KMS-11 (cell line): ENCODE measurements at regions not wholly inside any gene's neighbourhood (a gene's known extent, or its start where the extent isn't known, plus 50 kb on each side); places are given as distances from the start of the nearest gene placed in this dataset.

Experiments used
- H2AFZ ChIP-seq: fragments of 200-600 bp; sonication (generic); 2 replicates; pipeline ENCODE4 v1.6.1; 2016; ENCODE audit warnings: antibody characterized with exemption, mixed run types, low read depth
- H3K27ac ChIP-seq: fragments of 200-600 bp; sonication (generic); 2 replicates; pipeline ENCODE4 v1.6.1; 2016; ENCODE audit warnings: mild to moderate bottlenecking, mixed run types
- H3K27me3 ChIP-seq: fragments of 200-600 bp; sonication (generic); 2 replicates; pipeline ENCODE4 v1.6.1; 2017; ENCODE audit warnings: mild to moderate bottlenecking, low read depth, mixed run types, moderate library complexity; ENCODE audit not compliant: insufficient read depth
- H3K36me3 ChIP-seq: fragments of 200-600 bp; sonication (generic); 2 replicates; pipeline ENCODE4 v1.6.1; 2017; ENCODE audit warnings: mild to moderate bottlenecking, mixed run types; ENCODE audit not compliant: insufficient read depth
- H3K4me1 ChIP-seq: fragments of 200-600 bp; sonication (generic); 2 replicates; pipeline ENCODE4 v1.6.1; 2016; ENCODE audit warnings: mild to moderate bottlenecking, low read depth, mixed run types; ENCODE audit not compliant: poor library complexity, severe bottlenecking
- H3K4me2 ChIP-seq: fragments of 200-600 bp; sonication (generic); 2 replicates; pipeline ENCODE4 v1.7.0; 2016; ENCODE audit warnings: mild to moderate bottlenecking, mixed run types
- H3K4me3 ChIP-seq: fragments of 200-600 bp; sonication (generic); IDR thresholded peaks from 2 replicates; pipeline ENCODE4 v1.6.1; 2017; ENCODE audit warnings: low read depth, low read length, mixed read lengths; ENCODE audit not compliant: insufficient read depth
- H3K79me2 ChIP-seq: fragments of 200-600 bp; sonication (generic); 2 replicates; pipeline ENCODE4 v1.6.1; 2016; ENCODE audit warnings: low read depth, mixed run types; ENCODE audit not compliant: insufficient read depth
- H3K9ac ChIP-seq: fragments of 200-600 bp; sonication (generic); 2 replicates; pipeline ENCODE4 v1.6.1; 2016; ENCODE audit warnings: mild to moderate bottlenecking, mixed run types
- H4K20me1 ChIP-seq: fragments of 200-600 bp; sonication (generic); 2 replicates; pipeline ENCODE4 v1.6.1; 2016; ENCODE audit warnings: mild to moderate bottlenecking, mixed run types; ENCODE audit not compliant: insufficient read depth
- TF ChIP-seq, protein P1 (sequence below): fragments of 200-600 bp; sonication (generic); conservative IDR thresholded peaks from 2 replicates; pipeline ENCODE4 v1.6.1; 2017; ENCODE audit warnings: low read depth, mild to moderate bottlenecking, antibody characterized with exemption, low read length, moderate library complexity, mixed read lengths

DNA sequence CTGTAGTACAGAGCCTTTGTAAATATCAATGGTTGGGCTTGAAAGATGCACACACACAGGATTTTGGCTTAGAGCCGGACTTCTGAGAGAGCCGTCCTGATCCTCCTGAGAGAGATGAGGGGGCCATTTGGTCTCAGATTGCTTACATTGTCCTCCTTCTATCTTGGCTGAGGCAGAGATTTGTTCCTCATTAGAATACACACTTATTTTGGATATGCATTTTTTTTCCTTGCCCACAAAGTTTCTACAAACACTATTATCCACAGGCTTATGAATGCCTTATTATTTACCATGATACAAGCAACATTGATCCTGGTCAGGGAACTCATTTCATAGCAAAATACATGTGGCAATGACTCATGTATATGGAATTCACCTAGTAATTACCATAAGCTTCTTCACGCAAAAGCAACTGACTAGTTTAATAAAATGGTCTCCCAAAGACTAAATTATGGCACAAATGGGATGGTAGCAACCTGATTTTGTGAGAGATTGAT, 175.3 kb downstream of the MDFIC start:
- Histone ChIP-seq H3K27me3 (no peaks in the 10 kb centered on the region), H4K20me1 (no peaks in the 10 kb centered on the region), H3K9ac (no peak overlapping the region), H3K4me1 (no peaks in the 10 kb centered on the region), H2AFZ (no peak overlapping the region), H3K4me2 (no peak overlapping the region), H3K79me2 (no peaks in the 10 kb centered on the region), H3K36me3 (no peaks in the 10 kb centered on the region), H3K4me3 (no peak overlapping the region), H3K27ac (no peak overlapping the region)
- TF ChIP-seq, protein P1, sequence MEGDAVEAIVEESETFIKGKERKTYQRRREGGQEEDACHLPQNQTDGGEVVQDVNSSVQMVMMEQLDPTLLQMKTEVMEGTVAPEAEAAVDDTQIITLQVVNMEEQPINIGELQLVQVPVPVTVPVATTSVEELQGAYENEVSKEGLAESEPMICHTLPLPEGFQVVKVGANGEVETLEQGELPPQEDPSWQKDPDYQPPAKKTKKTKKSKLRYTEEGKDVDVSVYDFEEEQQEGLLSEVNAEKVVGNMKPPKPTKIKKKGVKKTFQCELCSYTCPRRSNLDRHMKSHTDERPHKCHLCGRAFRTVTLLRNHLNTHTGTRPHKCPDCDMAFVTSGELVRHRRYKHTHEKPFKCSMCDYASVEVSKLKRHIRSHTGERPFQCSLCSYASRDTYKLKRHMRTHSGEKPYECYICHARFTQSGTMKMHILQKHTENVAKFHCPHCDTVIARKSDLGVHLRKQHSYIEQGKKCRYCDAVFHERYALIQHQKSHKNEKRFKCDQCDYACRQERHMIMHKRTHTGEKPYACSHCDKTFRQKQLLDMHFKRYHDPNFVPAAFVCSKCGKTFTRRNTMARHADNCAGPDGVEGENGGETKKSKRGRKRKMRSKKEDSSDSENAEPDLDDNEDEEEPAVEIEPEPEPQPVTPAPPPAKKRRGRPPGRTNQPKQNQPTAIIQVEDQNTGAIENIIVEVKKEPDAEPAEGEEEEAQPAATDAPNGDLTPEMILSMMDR, result no peak

DNA sequence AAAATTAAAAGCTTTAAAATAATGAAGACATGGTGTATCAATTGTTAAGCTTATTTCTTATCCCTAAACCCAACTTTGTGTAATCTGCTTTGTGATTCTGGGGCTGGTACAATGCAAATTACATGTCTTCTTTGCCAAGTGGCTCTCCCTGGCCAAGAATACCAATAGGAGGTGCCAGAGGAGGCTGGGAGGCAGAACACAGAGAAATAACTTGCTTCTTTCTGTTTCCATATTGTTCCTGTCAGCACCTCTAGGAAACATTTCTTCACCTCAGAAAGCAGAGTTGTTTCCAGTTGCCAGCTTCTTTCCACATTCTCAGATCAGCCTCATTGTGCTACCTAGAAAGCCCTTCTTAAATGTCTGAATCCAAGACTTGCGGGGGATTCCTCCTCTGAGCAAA, 174.4 kb downstream of the MDFIC start:
- no peak overlapping the region for H3K27ac ChIP-seq
- H4K20me1 ChIP-seq, result no peaks in the 10 kb centered on the region
- no peaks in the 10 kb centered on the region for H3K79me2 ChIP-seq
- H3K4me2 ChIP-seq, result no peak overlapping the region
- H3K4me3 ChIP-seq, result no peak overlapping the region
- no peaks in the 10 kb centered on the region for H3K36me3 ChIP-seq
- H3K27me3 ChIP-seq, result no peaks in the 10 kb centered on the region
- H3K4me1 ChIP-seq, result no peaks in the 10 kb centered on the region
- TF ChIP-seq, protein P1, result no peak
- no peak overlapping the region for H2AFZ ChIP-seq
- no peak overlapping the region for H3K9ac ChIP-seq

DNA sequence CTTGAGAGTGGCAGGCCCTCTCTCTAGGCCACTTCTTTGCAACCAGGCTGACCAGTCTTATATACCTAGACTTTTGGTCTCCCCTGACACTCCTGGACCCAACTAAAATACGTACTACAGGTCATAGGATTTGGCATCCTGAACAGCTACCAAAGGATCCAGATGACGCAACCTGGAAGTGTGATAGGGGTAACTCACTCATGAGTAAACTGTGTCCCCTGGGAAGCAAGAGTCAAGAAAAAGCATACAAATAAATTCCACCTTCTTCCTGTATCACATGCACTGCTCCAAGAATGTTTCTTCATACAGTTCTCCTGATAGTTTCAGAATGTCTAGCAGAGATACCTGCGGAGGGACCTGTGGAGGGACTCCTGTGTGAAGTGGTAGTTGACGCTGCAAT, 172.3 kb downstream of the MDFIC start:
- TF ChIP-seq, protein P1, result no peak
- Histone ChIP-seq H3K27me3 (no peaks in the 10 kb centered on the region), H3K27ac (no peak overlapping the region), H3K36me3 (no peaks in the 10 kb centered on the region), H3K9ac (no peak overlapping the region), H3K79me2 (no peaks in the 10 kb centered on the region), H3K4me2 (no peak overlapping the region), H4K20me1 (no peaks in the 10 kb centered on the region), H3K4me1 (no peaks in the 10 kb centered on the region), H3K4me3 (no peak overlapping the region), H2AFZ (no peak overlapping the region)

DNA sequence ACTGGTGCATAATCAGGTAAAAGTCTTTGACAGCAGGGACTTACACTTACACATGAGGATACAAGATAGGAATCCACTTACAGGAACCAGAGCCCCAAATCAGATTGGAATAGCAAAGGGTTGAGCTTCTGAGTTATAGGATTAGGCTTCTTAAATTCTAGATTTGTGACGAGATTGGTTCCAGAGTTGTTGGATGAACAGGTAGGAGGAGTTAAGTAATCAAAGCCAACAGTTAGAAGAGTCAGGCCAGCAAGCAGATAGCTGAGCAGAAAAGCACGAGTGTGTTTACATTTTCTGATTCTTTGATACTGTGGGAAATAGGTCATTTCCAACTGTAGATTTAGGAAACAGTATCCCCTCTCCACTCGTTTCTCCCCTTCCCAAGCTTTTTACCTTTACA, 167.0 kb downstream of the MDFIC start:
- Histone ChIP-seq H4K20me1 (no peaks in the 10 kb centered on the region), H2AFZ (no peak overlapping the region), H3K79me2 (no peaks in the 10 kb centered on the region), H3K4me2 (no peak overlapping the region), H3K27ac (no peak overlapping the region), H3K36me3 (no peaks in the 10 kb centered on the region), H3K4me1 (no peaks in the 10 kb centered on the region), H3K27me3 (no peaks in the 10 kb centered on the region), H3K4me3 (no peak overlapping the region), H3K9ac (no peak overlapping the region)
- TF ChIP-seq, protein P1, result no peak
